ENCODE measurements at regions not wholly inside any gene's neighbourhood (a gene's known extent, or its start where the extent isn't known, plus 50 kb on each side); places are given as distances from the start of the nearest gene placed in this dataset.

GRCh38 chr10:130967161-130967560, 344.4 kb downstream of the TCERG1L start:
- TF ChIP-seq CTCF (IDR thresholded peaks at IDR 0.05) (no peak), POLR2A (IDR thresholded peaks at IDR 0.05) (no peak), POLR2AphosphoS5 (IDR thresholded peaks at IDR 0.05) (no peak)
